HepG2 (cell line): ENCODE measurements at regions not wholly inside any gene's neighbourhood (a gene's known extent, or its start where the extent isn't known, plus 50 kb on each side); places are given as distances from the start of the nearest gene placed in this dataset.

ENCODE experiments used
- ELF1 ChIP-seq: sonication (generic); formaldehyde crosslinking; IDR thresholded peaks from 2 replicates; pipeline ENCODE4 v1.4.0; 2020; ENCODE audit warnings: missing genetic modification reagents
- FOXO1 ChIP-seq: sonication (generic); formaldehyde crosslinking; IDR thresholded peaks from 2 replicates; pipeline ENCODE4 v1.4.0; 2020; ENCODE audit warnings: missing genetic modification reagents
- GFI1 ChIP-seq: sonication (generic); formaldehyde crosslinking; IDR thresholded peaks from 2 replicates; pipeline ENCODE4 v1.5.0; 2020; ENCODE audit warnings: missing genetic modification reagents, mild to moderate bottlenecking, borderline replicate concordance
- HES4 ChIP-seq: sonication (generic); formaldehyde crosslinking; IDR thresholded peaks from 2 replicates; pipeline ENCODE4 v1.9.0; 2021; ENCODE audit warnings: mild to moderate bottlenecking, missing genetic modification reagents, borderline replicate concordance
- HOXA3 ChIP-seq: sonication (generic); formaldehyde crosslinking; IDR thresholded peaks from 2 replicates; pipeline ENCODE4 v1.5.0; 2020; ENCODE audit warnings: missing genetic modification reagents
- IKZF4 ChIP-seq: sonication (generic); formaldehyde crosslinking; IDR thresholded peaks from 2 replicates; pipeline ENCODE4 v1.5.1; 2020; ENCODE audit warnings: borderline replicate concordance, mild to moderate bottlenecking, low read depth, missing genetic modification reagents; ENCODE audit errors: not compliant biosample characterization
- MAZ ChIP-seq, 2 experiments: sonication (generic) in 1 of 2; formaldehyde crosslinking in 1 of 2; IDR thresholded peaks; 2 replicates each; pipeline versions ENCODE4 v1.5.0 to v1.6.1; 2012 to 2020; ENCODE audit warnings: low read depth in 2 of 2, mild to moderate bottlenecking in 2 of 2, borderline replicate concordance in 1 of 2, improper control_type of control experiment in 1 of 2, low read length in 1 of 2, missing genetic modification reagents in 1 of 2, moderate library complexity in 1 of 2
- MTF2 ChIP-seq: sonication (generic); formaldehyde crosslinking; IDR thresholded peaks from 2 replicates; pipeline ENCODE4 v1.5.0; 2020; ENCODE audit warnings: missing genetic modification reagents, borderline replicate concordance
- MZF1 ChIP-seq: sonication (generic); formaldehyde crosslinking; IDR thresholded peaks from 2 replicates; pipeline ENCODE4 v1.8.1; 2023; ENCODE audit warnings: mild to moderate bottlenecking, missing genetic modification reagents, borderline replicate concordance
- NCOR1 ChIP-seq: fragments of 200-600 bp; sonication (generic); IDR thresholded peaks from 2 replicates; pipeline ENCODE4 v1.7.0; 2017; ENCODE audit warnings: antibody characterized with exemption, low read length, borderline replicate concordance
- NFYC ChIP-seq: IDR thresholded peaks from 2 replicates; pipeline ENCODE4 v1.6.1; 2016; ENCODE audit warnings: missing genetic modification reagents, missing compliant biosample characterization
- U2AF1 ChIP-seq: fragments of 200-400 bp; formaldehyde crosslinking; optimal IDR thresholded peaks from 2 replicates; pipeline ENCODE3; 2017; ENCODE audit warnings: mild to moderate bottlenecking, low read depth, low read length
- U2AF2 ChIP-seq: fragments of 200-400 bp; formaldehyde crosslinking; IDR thresholded peaks from 2 replicates; pipeline ENCODE4 v1.6.1; 2017; ENCODE audit warnings: low read depth, mild to moderate bottlenecking, low read length
- ZEB1 ChIP-seq: IDR thresholded peaks from 2 replicates; pipeline ENCODE4 v1.6.1; 2012; ENCODE audit warnings: mild to moderate bottlenecking, low read depth, inconsistent platforms; ENCODE audit not compliant: insufficient replicate concordance
- ZFP36L1 ChIP-seq: sonication (generic); formaldehyde crosslinking; IDR thresholded peaks from 2 replicates; pipeline ENCODE4 v1.8.0; 2022; ENCODE audit warnings: mild to moderate bottlenecking, missing genetic modification reagents, moderate library complexity
- ZFP82 ChIP-seq: sonication (generic); formaldehyde crosslinking; IDR thresholded peaks from 2 replicates; pipeline ENCODE4 v1.5.1; 2020; ENCODE audit warnings: mild to moderate bottlenecking, missing genetic modification reagents, borderline replicate concordance
- ZNF496 ChIP-seq: sonication (generic); formaldehyde crosslinking; IDR thresholded peaks from 2 replicates; pipeline ENCODE4 v1.8.1; 2023; ENCODE audit warnings: mild to moderate bottlenecking, moderate library complexity, missing genetic modification reagents; ENCODE audit not compliant: insufficient replicate concordance
- ZNF570 ChIP-seq: sonication (generic); formaldehyde crosslinking; IDR thresholded peaks from 2 replicates; pipeline ENCODE4 v1.4.0; 2020; ENCODE audit warnings: mild to moderate bottlenecking, missing genetic modification reagents, borderline replicate concordance
- ZNF605 ChIP-seq: sonication (generic); formaldehyde crosslinking; IDR thresholded peaks from 2 replicates; pipeline ENCODE4 v1.8.0; 2022; ENCODE audit warnings: mild to moderate bottlenecking, missing genetic modification reagents
- ZSCAN21 ChIP-seq: sonication (generic); formaldehyde crosslinking; IDR thresholded peaks from 2 replicates; pipeline ENCODE4 v1.8.0; 2022; ENCODE audit warnings: mild to moderate bottlenecking, missing genetic modification reagents, moderate library complexity, borderline replicate concordance
- TF ChIP-seq, protein P1 (sequence below): sonication (generic); formaldehyde crosslinking; IDR thresholded peaks from 2 replicates; pipeline ENCODE4 v1.4.0; 2020; ENCODE audit warnings: missing genetic modification reagents
- TF ChIP-seq, protein P2 (sequence below): IDR thresholded peaks from 2 replicates; pipeline ENCODE4 v1.6.1; 2018; ENCODE audit warnings: missing genetic modification reagents
- TF ChIP-seq, protein P3 (sequence below): sonication (generic); formaldehyde crosslinking; IDR thresholded peaks from 2 replicates; pipeline ENCODE4 v1.4.0; 2020; ENCODE audit warnings: missing genetic modification reagents, borderline replicate concordance

DNA sequence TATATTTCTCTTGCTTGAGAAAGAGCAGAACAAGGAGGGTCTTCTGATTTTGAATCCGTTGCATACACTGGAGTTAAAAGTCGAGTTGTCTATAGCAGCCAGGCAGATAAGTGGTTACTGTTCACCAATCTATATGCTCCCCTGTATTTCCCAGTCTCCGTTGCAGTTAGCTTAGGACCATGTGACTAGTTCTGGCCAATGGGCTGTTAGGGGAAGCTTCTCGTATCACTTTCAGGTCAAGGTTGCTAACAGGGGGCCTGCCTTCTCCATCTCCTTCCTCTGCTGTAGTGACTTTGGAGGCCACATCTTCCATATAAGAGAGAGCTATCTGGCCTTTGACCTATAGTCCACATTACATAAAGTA, 188.5 kb upstream of the KBTBD8 start (continued):
- no peak for TF ChIP-seq NCOR1
- TF ChIP-seq HOXA3: no peak; the same call in 1 of the 2 replicates
- peak; percentile 89 for TF ChIP-seq NFYC (CRISPR knock-in tag)
- no peak for TF ChIP-seq ZFP82 (CRISPR knock-in tag)
- no peak for TF ChIP-seq ZNF570 (CRISPR knock-in tag)
- no peak for TF ChIP-seq HES4 (CRISPR knock-in tag)
- TF ChIP-seq MAZ (IDR thresholded peaks at IDR 0.05; ENCODE audit: borderline replicate concordance, low read depth, low read length): no peak
- TF ChIP-seq MAZ (CRISPR knock-in tag; IDR thresholded peaks at IDR 0.05; ENCODE audit: low read depth): no peak
- no peak for TF ChIP-seq IKZF4 (CRISPR knock-in tag)
- TF ChIP-seq ZNF496 (CRISPR knock-in tag): no peak
- TF ChIP-seq, protein P1, sequence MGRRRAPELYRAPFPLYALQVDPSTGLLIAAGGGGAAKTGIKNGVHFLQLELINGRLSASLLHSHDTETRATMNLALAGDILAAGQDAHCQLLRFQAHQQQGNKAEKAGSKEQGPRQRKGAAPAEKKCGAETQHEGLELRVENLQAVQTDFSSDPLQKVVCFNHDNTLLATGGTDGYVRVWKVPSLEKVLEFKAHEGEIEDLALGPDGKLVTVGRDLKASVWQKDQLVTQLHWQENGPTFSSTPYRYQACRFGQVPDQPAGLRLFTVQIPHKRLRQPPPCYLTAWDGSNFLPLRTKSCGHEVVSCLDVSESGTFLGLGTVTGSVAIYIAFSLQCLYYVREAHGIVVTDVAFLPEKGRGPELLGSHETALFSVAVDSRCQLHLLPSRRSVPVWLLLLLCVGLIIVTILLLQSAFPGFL (CRISPR knock-in tag): no peak
- TF ChIP-seq GFI1 (CRISPR knock-in tag): peak; percentile 14; the same call in 1 of the 2 replicates
- no peak for TF ChIP-seq ZFP36L1 (CRISPR knock-in tag)
- TF ChIP-seq ZNF605 (CRISPR knock-in tag): no peak
- TF ChIP-seq FOXO1 (CRISPR knock-in tag): peak; percentile 23; the same call in 1 of the 2 replicates
- no peak for TF ChIP-seq U2AF2
- TF ChIP-seq, protein P2, sequence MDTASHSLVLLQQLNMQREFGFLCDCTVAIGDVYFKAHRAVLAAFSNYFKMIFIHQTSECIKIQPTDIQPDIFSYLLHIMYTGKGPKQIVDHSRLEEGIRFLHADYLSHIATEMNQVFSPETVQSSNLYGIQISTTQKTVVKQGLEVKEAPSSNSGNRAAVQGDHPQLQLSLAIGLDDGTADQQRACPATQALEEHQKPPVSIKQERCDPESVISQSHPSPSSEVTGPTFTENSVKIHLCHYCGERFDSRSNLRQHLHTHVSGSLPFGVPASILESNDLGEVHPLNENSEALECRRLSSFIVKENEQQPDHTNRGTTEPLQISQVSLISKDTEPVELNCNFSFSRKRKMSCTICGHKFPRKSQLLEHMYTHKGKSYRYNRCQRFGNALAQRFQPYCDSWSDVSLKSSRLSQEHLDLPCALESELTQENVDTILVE (CRISPR knock-in tag): no peak
- no peak for TF ChIP-seq ZEB1
- no peak for TF ChIP-seq U2AF1
- no peak for TF ChIP-seq MTF2 (CRISPR knock-in tag)
- peak; percentile 94; the same call in 1 of the 2 replicates for TF ChIP-seq MZF1 (CRISPR knock-in tag)
- TF ChIP-seq, protein P3, sequence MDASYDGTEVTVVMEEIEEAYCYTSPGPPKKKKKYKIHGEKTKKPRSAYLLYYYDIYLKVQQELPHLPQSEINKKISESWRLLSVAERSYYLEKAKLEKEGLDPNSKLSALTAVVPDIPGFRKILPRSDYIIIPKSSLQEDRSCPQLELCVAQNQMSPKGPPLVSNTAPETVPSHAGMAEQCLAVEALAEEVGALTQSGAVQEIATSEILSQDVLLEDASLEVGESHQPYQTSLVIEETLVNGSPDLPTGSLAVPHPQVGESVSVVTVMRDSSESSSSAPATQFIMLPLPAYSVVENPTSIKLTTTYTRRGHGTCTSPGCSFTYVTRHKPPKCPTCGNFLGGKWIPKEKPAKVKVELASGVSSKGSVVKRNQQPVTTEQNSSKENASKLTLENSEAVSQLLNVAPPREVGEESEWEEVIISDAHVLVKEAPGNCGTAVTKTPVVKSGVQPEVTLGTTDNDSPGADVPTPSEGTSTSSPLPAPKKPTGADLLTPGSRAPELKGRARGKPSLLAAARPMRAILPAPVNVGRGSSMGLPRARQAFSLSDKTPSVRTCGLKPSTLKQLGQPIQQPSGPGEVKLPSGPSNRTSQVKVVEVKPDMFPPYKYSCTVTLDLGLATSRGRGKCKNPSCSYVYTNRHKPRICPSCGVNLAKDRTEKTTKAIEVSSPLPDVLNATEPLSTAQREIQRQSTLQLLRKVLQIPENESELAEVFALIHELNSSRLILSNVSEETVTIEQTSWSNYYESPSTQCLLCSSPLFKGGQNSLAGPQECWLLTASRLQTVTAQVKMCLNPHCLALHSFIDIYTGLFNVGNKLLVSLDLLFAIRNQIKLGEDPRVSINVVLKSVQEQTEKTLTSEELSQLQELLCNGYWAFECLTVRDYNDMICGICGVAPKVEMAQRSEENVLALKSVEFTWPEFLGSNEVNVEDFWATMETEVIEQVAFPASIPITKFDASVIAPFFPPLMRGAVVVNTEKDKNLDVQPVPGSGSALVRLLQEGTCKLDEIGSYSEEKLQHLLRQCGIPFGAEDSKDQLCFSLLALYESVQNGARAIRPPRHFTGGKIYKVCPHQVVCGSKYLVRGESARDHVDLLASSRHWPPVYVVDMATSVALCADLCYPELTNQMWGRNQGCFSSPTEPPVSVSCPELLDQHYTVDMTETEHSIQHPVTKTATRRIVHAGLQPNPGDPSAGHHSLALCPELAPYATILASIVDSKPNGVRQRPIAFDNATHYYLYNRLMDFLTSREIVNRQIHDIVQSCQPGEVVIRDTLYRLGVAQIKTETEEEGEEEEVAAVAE: no peak
- no peak for TF ChIP-seq ZSCAN21
- TF ChIP-seq ELF1: 0 out of 2 replicates have a peak, but pooled peaks have one; percentile 20
